SJSA1 (cell line): ENCODE measurements at regions not wholly inside any gene's neighbourhood (a gene's known extent, or its start where the extent isn't known, plus 50 kb on each side); places are given as distances from the start of the nearest gene placed in this dataset.
A peak's percentile ranks its signal among the peaks of the same experiment; 100 is the strongest.

ENCODE experiments used
- DNase-seq, 2 experiments: peaks; one replicate each; pipeline ENCODE4 v3.0.0-alpha.2; 2015 to 2020; ENCODE audit warnings: low spot score in 2 of 2, low read depth in 1 of 2
- H3K27ac ChIP-seq: fragments of 250-450 bp; sonication (Bioruptor Pico); 2 replicates; pipeline ENCODE4 v1.5.1; 2020; ENCODE audit warnings: mild to moderate bottlenecking, moderate library complexity
- H3K27me3 ChIP-seq: fragments of 250-450 bp; sonication (Bioruptor Pico); replicated peaks from 2 replicates; pipeline ENCODE4 v1.5.1; 2020; ENCODE audit warnings: mild to moderate bottlenecking, moderate library complexity
- H3K36me3 ChIP-seq: fragments of 250-450 bp; sonication (Bioruptor Pico); 2 replicates; pipeline ENCODE4 v1.5.1; 2020; ENCODE audit warnings: mild to moderate bottlenecking
- H3K4me1 ChIP-seq: fragments of 250-450 bp; sonication (Bioruptor Pico); replicated peaks from 2 replicates; pipeline ENCODE4 v1.6.1; 2021; ENCODE audit warnings: mild to moderate bottlenecking
- H3K4me3 ChIP-seq: fragments of 250-450 bp; sonication (Bioruptor Pico); 2 replicates; pipeline ENCODE4 v1.5.1; 2020; ENCODE audit warnings: mild to moderate bottlenecking
- H3K9me3 ChIP-seq: fragments of 250-450 bp; sonication (Bioruptor Pico); replicated peaks from 2 replicates; pipeline ENCODE4 v1.5.1; 2020; ENCODE audit warnings: mild to moderate bottlenecking

- H3K27ac ChIP-seq: peak overlapping the region; percentile 26
- no peak overlapping the region for H3K4me3 ChIP-seq
- no peaks in the 10 kb centered on the region for H3K9me3 ChIP-seq
- peaks cover 68% of the 10 kb centered on the region for H3K4me1 ChIP-seq
- DNase-seq: peak; percentile 54 to 80
- H3K36me3 ChIP-seq: no peaks in the 10 kb centered on the region
- no peaks in the 10 kb centered on the region for H3K27me3 ChIP-seq
These were observed 142.4 kb upstream of the LYZL1 start for GRCh38 chr10:29146311-29147100.

DNA sequence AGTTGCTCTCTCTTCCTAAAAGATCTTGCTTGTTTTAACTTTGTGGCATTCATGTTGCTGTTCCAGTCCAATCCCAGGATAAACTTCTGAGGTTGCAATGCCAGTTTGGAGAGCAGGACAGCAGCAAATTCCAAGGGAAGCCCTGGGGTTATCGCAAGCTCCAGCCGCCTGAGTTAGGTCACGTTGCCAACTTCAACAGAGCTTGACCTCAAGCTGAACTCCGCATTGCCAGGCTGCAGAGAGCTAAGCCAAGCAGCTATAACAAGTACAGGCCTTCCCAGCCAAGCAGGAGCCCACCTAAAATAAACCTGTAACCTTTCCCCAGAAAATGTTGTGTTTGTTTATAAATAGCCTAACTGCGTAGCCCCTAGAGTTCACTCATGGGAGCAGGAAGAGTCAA, 138.9 kb upstream of the LYZL1 start:
- peak; percentile 39 to 67 for DNase-seq
- Histone ChIP-seq H3K4me3 (no peak overlapping the region), H3K9me3 (no peaks in the 10 kb centered on the region), H3K27me3 (no peaks in the 10 kb centered on the region), H3K27ac (no peak overlapping the region), H3K4me1 (peaks cover 39% of the 10 kb centered on the region), H3K36me3 (no peaks in the 10 kb centered on the region)

DNA sequence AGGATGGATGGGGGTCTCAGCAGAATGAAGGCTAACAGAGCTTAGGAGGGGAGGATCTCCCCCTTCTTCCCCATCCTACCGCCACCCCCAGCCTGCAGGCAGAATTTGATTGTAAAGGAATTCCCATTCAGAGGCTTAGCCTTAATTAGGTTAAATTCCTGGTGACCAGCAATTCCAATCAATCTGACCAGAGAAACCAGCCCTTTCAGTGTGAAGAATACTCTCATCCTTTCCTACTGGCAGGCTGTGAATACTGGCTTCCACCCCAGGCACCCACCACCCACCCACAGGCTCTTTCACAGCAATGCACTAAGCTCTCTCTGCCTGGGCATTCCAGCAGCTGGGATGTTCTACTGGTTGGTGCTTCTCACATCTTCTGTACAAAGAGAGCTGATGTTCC, 137.9 kb upstream of the LYZL1 start:
- no peak for DNase-seq
- H3K4me1 ChIP-seq: peaks cover 36% of the 10 kb centered on the region
- H3K36me3 ChIP-seq: no peaks in the 10 kb centered on the region
- H3K9me3 ChIP-seq: no peaks in the 10 kb centered on the region
- H3K27ac ChIP-seq: no peak overlapping the region
- no peak overlapping the region for H3K4me3 ChIP-seq
- H3K27me3 ChIP-seq: no peaks in the 10 kb centered on the region

- no peak for DNase-seq
- Histone ChIP-seq H3K4me1 (peaks cover 22% of the 10 kb centered on the region), H3K9me3 (no peaks in the 10 kb centered on the region), H3K4me3 (no peak overlapping the region), H3K27me3 (no peaks in the 10 kb centered on the region), H3K27ac (no peak overlapping the region), H3K36me3 (no peaks in the 10 kb centered on the region)
These were observed 131.5 kb upstream of the LYZL1 start for GRCh38 chr10:29157321-29157720.

DNA sequence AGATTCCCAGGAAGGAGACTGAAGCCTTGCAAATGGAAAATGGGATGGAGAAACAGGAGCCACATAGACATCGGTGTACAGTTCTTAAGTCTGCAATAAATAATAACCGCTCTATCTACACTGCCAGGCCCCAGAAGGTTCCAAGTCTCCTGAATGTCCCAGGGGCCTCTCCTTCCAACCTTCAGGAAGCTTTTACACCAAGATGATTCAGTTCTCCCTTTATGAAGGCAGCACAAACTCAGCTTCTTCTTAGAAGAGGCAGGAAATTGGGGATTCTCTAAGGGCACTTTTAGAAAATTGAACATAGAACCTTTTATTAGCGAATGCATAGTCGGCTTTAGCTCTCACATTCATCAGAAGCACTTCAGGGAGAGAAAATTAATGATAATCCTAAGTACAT, 130.8 kb upstream of the LYZL1 start:
- Histone ChIP-seq H3K4me3 (no peak overlapping the region), H3K27me3 (no peaks in the 10 kb centered on the region), H3K36me3 (no peaks in the 10 kb centered on the region), H3K27ac (no peak overlapping the region), H3K9me3 (no peaks in the 10 kb centered on the region), H3K4me1 (peaks cover 28% of the 10 kb centered on the region)
- no peak for DNase-seq

DNA sequence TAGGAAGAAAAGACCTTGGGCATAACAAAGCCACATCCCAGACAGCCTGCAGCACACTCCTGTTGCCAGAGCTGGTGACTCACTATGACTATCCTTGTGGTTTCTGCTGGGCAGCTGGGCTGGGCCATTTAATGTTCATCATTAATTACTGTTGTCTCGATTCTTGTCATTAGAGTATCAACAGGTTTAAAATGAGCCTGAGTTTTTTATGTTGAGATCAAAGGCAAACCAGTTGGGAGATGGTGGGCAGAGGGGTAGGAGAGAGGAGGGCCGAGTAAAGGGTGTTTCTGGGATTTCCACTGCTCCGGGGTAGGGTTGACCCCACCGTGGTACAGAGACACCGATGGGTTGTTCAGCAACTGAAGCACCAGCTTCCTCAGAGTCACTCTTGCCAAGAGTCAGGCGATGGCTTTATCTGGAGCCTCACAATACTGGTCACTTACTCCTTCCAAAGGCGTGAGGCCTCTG, 128.7 kb upstream of the LYZL1 start:
- Histone ChIP-seq H3K27me3 (no peaks in the 10 kb centered on the region), H3K4me3 (no peak overlapping the region), H3K27ac (peak overlapping the region; percentile 78), H3K9me3 (no peaks in the 10 kb centered on the region), H3K4me1 (peaks cover 42% of the 10 kb centered on the region), H3K36me3 (no peaks in the 10 kb centered on the region)
- DNase-seq: peak; percentile 87 to 88

DNA sequence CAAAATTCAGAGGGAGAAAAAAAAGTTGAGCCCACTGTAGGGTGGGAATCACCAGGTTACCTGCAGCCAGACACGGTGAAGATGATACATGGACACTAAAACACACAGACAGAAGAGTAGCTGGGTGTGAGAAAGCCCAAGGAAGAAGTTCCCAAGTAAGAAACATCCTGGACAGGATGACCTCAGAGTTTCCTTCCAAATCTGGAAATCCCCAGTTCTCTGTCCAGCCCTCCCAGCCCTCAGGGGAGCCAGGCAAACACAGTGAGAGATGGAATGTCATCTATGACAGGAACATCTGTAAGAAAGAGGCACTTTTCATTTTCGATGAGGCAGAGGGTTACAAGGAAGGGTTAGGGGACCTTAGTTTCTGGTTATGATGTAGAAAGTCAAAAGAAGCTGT, 125.1 kb upstream of the LYZL1 start:
- H3K4me3 ChIP-seq: no peak overlapping the region
- H3K4me1 ChIP-seq: peaks cover 41% of the 10 kb centered on the region
- peak; percentile 82 to 86 for DNase-seq
- no peaks in the 10 kb centered on the region for H3K36me3 ChIP-seq
- H3K9me3 ChIP-seq: peaks cover 5% of the 10 kb centered on the region
- H3K27me3 ChIP-seq: no peaks in the 10 kb centered on the region
- peak overlapping the region; percentile 90 for H3K27ac ChIP-seq

DNA sequence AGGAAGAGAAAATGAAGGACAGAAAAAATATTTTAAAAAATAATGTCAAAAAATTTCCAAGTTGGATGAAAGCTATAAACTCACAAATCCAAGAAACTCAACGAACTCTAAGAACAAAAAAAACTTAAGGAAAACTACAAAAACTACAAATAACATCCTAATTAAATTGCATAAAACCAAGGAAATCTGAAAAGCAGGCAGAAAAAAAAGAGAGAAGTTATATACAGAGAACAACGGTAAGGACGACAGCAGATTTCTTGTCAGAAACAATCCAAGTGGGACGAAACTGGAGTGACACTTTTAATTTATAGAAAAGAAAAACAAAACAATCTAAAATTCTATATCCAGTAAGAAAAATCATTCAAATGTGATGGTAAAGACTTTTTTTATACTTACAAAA, 122.2 kb upstream of the LYZL1 start:
- H3K4me1 ChIP-seq: peaks cover 20% of the 10 kb centered on the region
- no peak overlapping the region for H3K4me3 ChIP-seq
- no peaks in the 10 kb centered on the region for H3K27me3 ChIP-seq
- no peak overlapping the region for H3K27ac ChIP-seq
- no peak for DNase-seq
- H3K36me3 ChIP-seq: no peaks in the 10 kb centered on the region
- peaks cover 7% of the 10 kb centered on the region for H3K9me3 ChIP-seq

DNA sequence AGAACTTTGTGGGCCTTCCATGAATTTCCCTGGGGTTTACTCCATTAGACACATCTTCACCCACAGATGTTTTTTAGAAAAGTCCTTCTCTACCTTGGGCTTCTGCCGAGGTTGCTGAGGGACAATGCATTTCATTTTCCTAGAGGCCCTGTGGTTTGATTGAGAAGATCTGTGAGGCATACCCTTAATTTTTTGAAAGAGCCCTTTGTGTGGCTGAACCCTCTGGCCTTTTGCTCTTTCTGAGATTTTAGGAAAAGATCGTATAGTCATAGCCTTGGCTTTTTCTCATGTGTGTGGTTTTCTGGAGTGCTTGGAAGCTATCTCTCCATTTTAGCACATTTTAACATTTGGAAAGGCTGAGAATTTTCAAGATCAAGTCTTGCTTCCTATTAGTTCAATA, 119.8 kb upstream of the LYZL1 start:
- Histone ChIP-seq H3K4me1 (peaks cover 5% of the 10 kb centered on the region), H3K4me3 (no peak overlapping the region), H3K27me3 (no peaks in the 10 kb centered on the region), H3K27ac (no peak overlapping the region), H3K9me3 (peaks cover 7% of the 10 kb centered on the region), H3K36me3 (no peaks in the 10 kb centered on the region)
- no peak for DNase-seq

- no peak for DNase-seq
- Histone ChIP-seq H3K27ac (no peak overlapping the region), H3K9me3 (peaks cover 2% of the 10 kb centered on the region; the same call in 1 of the 2 replicates), H3K27me3 (no peaks in the 10 kb centered on the region), H3K4me3 (no peak overlapping the region), H3K36me3 (no peaks in the 10 kb centered on the region), H3K4me1 (no peaks in the 10 kb centered on the region)
These were observed 117.2 kb upstream of the LYZL1 start for GRCh38 chr10:29171717-29172116.

- peaks cover 6% of the 10 kb centered on the region for H3K4me1 ChIP-seq
- H3K27ac ChIP-seq: no peak overlapping the region
- H3K4me3 ChIP-seq: no peak overlapping the region
- H3K36me3 ChIP-seq: no peaks in the 10 kb centered on the region
- no peak for DNase-seq
- 0 out of 2 replicates have a peak, but pooled peaks cover 2% of the 10 kb centered on the region for H3K9me3 ChIP-seq
- no peaks in the 10 kb centered on the region for H3K27me3 ChIP-seq
These were observed 114.5 kb upstream of the LYZL1 start for GRCh38 chr10:29174389-29174788.

DNA sequence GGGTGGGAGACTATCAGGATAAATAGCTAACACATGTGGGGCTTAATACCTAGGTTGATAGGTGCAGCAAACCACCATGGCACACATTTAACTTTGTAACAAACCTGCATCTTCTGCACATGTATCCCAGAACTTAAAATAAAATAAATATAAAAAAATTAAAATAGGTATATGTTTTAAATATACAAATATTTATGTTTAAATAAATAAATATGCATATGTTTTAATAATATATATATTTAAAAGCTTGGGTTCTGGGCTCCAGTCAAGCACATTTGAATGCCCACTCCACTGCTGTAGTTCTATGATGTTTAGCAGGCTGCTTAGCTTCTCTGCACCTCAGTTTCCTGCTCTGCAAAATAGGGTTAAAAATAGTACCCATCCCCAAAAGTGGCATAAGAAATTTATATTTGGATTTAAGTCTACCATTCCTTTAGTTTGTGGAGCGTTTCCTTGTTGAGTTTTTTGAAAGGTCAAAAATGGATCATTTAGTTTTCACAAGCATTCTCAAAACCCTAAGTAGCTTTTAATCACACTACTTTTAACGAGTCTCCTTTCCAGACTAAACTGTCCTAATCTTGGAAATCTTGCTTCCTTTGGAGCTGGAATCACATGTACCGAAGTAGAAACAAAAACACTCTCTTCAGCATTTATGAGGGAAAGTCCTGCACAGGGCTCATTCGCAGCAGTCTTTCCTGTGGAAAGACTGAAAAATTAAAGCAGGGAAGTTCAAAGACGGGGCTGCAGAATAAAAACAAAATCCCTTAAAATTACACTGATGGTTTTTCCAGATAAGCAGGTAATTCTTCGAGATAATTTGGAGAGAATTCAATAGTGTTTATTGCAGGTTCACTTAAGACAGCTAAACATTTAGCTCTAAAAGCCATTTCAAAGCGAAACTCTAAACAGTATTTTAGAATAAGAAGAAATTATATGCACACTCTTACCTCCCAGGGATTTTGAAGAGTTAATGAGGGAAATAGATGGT, 111.7 kb upstream of the LYZL1 start:
- Histone ChIP-seq H3K27me3 (no peaks in the 10 kb centered on the region), H3K4me1 (peaks cover 11% of the 10 kb centered on the region), H3K9me3 (no peaks in the 10 kb centered on the region), H3K36me3 (no peaks in the 10 kb centered on the region), H3K4me3 (no peak overlapping the region), H3K27ac (no peak overlapping the region)
- DNase-seq: no peak

DNA sequence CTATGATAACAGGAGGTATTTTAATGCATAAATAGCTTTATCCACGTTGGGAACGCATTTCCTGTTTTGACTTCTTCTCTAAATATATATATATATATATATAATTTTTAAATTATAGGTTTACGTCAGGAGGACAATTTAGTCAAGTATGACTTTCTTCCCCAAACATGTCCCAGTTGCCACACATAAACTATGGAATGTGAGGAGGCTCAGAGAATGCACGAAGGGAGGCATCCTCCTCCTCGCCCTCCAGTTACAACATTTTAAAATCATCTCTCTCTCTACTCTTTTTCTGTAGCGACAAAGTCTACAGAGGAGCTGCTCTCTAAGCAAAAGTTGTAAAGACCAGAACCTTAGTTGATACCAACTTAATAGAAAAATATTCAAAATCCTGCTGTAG, 106.9 kb upstream of the LYZL1 start:
- Histone ChIP-seq H3K4me1 (peaks cover 22% of the 10 kb centered on the region), H3K27ac (no peak overlapping the region), H3K4me3 (no peak overlapping the region), H3K27me3 (no peaks in the 10 kb centered on the region), H3K9me3 (no peaks in the 10 kb centered on the region), H3K36me3 (no peaks in the 10 kb centered on the region)
- no peak for DNase-seq
